WTC11 (cell line): ENCODE measurements at regions not wholly inside any gene's neighbourhood (a gene's known extent, or its start where the extent isn't known, plus 50 kb on each side); places are given as distances from the start of the nearest gene placed in this dataset.
"Not testable (repeated sequence)": the region's sequence is repeated elsewhere in the genome, so short reads cannot be mapped to it uniquely, and the experiment has no call there.

Experiments
- ATAC-seq: fragments of 200-7000 bp; cut with Tn5 transposase; 2 replicates; pipeline ENCODE4 v1.10.0; 2021; ENCODE audit warnings: mild to moderate bottlenecking, moderate library complexity
- CTCF ChIA-PET: fragments of 300-600 bp; sonication (Branson Sonifier 250); formaldehyde crosslinking; loops from one replicate; lab custom pipeline; 2021; ENCODE audit warnings: antibody characterized with exemption; lab: Charles Lee
- POLR2A ChIA-PET: fragments of 350-600 bp; sonication (Branson Sonifier 250); formaldehyde crosslinking; loops from one replicate; lab custom pipeline; 2021; ENCODE audit warnings: antibody characterized with exemption; lab: Charles Lee
- DNase-seq: peaks from one replicate; pipeline ENCODE4 v3.0.0; 2021; ENCODE audit warnings: low spot score
- H3K27ac Mint-ChIP-seq: 2 replicates; pipeline ENCODE4 v1.8.0; 2021; ENCODE audit warnings: mixed read lengths
- H3K27me3 Mint-ChIP-seq: 2 replicates; pipeline ENCODE4 v1.8.0; 2021; ENCODE audit warnings: low read depth, mild to moderate bottlenecking, moderate library complexity, mixed read lengths
- H3K36me3 Mint-ChIP-seq: 2 replicates; pipeline ENCODE4 v1.8.0; 2021; ENCODE audit warnings: mixed read lengths
- H3K4me1 Mint-ChIP-seq: 2 replicates; pipeline ENCODE4 v1.8.0; 2022; ENCODE audit warnings: mixed read lengths
- H3K4me3 Mint-ChIP-seq: 2 replicates; pipeline ENCODE4 v1.8.0; 2021; ENCODE audit warnings: mild to moderate bottlenecking, moderate library complexity, mixed read lengths
- H3K9me3 Mint-ChIP-seq: 2 replicates; pipeline ENCODE4 v1.8.0; 2021; ENCODE audit warnings: mixed read lengths
- FOXP1 ChIP-seq: sonication (generic); formaldehyde crosslinking; IDR thresholded peaks from 2 replicates; pipeline ENCODE4 v1.8.0; 2022; ENCODE audit warnings: missing genetic modification reagents, mild to moderate bottlenecking, moderate library complexity, borderline replicate concordance
- NFE2L1 ChIP-seq: sonication (generic); formaldehyde crosslinking; IDR thresholded peaks from 2 replicates; pipeline ENCODE4 v1.8.1; 2023; ENCODE audit warnings: missing genetic modification reagents
- OVOL2 ChIP-seq: fragments of 250-450 bp; sonication (Bioruptor Pico); IDR thresholded peaks from 2 replicates; pipeline ENCODE4 v1.9.0; 2021; ENCODE audit warnings: mild to moderate bottlenecking, borderline replicate concordance
- SMAD4 ChIP-seq: sonication (generic); formaldehyde crosslinking; IDR thresholded peaks from 2 replicates; pipeline ENCODE4 v1.8.0; 2022; ENCODE audit warnings: mild to moderate bottlenecking, missing genetic modification reagents
- TEAD1 ChIP-seq: sonication (generic); formaldehyde crosslinking; IDR thresholded peaks from 2 replicates; pipeline ENCODE4 v1.8.0; 2022; ENCODE audit warnings: mild to moderate bottlenecking, missing genetic modification reagents
- TEAD4 ChIP-seq: sonication (generic); formaldehyde crosslinking; IDR thresholded peaks from 2 replicates; pipeline ENCODE4 v1.8.0; 2022; ENCODE audit warnings: mild to moderate bottlenecking, missing genetic modification reagents
- TF ChIP-seq, protein P1 (sequence below): sonication (generic); formaldehyde crosslinking; IDR thresholded peaks from 2 replicates; pipeline ENCODE4 v1.8.0; 2022; ENCODE audit warnings: missing genetic modification reagents
- TF ChIP-seq, protein P2 (sequence below): sonication (generic); formaldehyde crosslinking; IDR thresholded peaks from 2 replicates; pipeline ENCODE4 v1.8.1; 2022; ENCODE audit warnings: mild to moderate bottlenecking, moderate library complexity, missing genetic modification reagents
- TF ChIP-seq, protein P3 (sequence below): sonication (generic); formaldehyde crosslinking; IDR thresholded peaks from 2 replicates; pipeline ENCODE4 v1.8.0; 2022; ENCODE audit warnings: mild to moderate bottlenecking, missing genetic modification reagents
- TF ChIP-seq, protein P4 (sequence below): fragments of 250-450 bp; sonication (Bioruptor Pico); IDR thresholded peaks from 2 replicates; pipeline ENCODE4 v1.9.0; 2021; ENCODE audit warnings: moderate library complexity, mild to moderate bottlenecking, inconsistent platforms, borderline replicate concordance
- TF ChIP-seq, protein P5 (sequence below): sonication (generic); formaldehyde crosslinking; IDR thresholded peaks from 2 replicates; pipeline ENCODE4 v1.8.1; 2022; ENCODE audit warnings: mild to moderate bottlenecking, missing genetic modification reagents, moderate library complexity, borderline replicate concordance

DNA sequence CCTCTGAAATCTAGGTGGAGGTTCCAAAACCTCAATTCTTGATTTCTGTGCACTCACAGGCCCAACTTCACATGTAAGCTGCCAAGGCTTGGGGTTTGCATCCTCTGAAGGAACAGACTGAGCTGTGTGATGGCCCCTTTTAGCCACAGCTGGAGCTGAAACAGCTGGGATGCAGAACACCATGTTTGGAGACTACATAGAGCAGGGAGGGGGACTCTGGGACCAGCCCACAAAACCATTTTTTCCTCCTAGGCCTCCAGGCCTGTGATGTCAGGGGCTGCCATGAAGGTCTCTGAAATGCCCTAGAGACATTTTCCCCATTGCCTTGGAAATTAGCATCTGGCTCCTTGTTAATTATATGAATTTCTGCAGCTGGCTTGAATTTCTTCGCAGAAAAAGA, 1025.9 kb upstream of the NOVA1 start (continued):
- TF ChIP-seq, protein P1, sequence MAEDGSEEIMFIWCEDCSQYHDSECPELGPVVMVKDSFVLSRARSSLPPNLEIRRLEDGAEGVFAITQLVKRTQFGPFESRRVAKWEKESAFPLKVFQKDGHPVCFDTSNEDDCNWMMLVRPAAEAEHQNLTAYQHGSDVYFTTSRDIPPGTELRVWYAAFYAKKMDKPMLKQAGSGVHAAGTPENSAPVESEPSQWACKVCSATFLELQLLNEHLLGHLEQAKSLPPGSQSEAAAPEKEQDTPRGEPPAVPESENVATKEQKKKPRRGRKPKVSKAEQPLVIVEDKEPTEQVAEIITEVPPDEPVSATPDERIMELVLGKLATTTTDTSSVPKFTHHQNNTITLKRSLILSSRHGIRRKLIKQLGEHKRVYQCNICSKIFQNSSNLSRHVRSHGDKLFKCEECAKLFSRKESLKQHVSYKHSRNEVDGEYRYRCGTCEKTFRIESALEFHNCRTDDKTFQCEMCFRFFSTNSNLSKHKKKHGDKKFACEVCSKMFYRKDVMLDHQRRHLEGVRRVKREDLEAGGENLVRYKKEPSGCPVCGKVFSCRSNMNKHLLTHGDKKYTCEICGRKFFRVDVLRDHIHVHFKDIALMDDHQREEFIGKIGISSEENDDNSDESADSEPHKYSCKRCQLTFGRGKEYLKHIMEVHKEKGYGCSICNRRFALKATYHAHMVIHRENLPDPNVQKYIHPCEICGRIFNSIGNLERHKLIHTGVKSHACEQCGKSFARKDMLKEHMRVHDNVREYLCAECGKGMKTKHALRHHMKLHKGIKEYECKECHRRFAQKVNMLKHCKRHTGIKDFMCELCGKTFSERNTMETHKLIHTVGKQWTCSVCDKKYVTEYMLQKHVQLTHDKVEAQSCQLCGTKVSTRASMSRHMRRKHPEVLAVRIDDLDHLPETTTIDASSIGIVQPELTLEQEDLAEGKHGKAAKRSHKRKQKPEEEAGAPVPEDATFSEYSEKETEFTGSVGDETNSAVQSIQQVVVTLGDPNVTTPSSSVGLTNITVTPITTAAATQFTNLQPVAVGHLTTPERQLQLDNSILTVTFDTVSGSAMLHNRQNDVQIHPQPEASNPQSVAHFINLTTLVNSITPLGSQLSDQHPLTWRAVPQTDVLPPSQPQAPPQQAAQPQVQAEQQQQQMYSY (CRISPR knock-in tag): no peak

DNA sequence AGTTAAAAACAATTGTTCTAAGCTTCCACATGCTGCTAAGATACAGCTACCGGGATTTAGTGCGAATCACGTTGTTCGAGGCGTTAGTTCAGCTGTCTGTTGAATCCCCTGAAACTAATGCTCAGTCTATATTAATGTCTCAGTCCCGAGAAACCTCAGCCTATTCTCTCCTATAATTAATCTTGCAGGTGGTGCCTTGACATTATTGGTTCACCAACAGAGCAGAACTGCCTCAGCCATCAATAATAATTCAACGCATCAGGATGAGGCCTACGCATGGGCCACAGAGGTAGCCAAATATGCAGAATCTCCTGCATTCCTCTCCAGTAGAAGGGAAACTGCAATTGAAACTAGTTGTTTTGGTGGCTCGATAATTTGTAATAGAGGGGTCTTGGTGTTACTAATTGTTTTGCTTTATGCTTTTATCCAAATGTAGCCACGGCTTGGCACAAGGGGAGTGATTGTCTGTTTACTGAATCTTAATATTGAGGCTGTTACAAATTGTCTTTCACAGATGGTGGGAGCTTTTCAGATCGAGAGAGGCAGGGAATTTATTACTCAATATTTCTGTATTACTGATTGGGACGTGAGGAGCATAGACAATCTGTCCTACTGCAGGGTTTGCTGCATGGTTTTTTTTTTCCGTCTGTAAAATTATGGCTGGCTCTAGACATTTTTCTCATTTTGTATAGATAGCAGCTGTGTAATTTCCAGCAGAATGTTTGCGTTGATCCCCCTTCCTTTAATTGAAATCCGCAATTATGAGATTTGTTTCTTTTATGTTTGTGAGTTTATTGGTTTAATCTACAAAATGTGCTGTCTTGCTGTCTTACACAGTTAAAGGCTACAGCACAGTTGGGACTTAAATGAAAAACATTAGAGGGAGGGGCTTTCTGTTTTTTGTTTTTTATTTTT, 1036.5 kb upstream of the NOVA1 start:
- H3K4me1 Mint-ChIP-seq: peaks cover 4% of the 10 kb centered on the region; the same call in 1 of the 2 replicates
- TF ChIP-seq, protein P2, sequence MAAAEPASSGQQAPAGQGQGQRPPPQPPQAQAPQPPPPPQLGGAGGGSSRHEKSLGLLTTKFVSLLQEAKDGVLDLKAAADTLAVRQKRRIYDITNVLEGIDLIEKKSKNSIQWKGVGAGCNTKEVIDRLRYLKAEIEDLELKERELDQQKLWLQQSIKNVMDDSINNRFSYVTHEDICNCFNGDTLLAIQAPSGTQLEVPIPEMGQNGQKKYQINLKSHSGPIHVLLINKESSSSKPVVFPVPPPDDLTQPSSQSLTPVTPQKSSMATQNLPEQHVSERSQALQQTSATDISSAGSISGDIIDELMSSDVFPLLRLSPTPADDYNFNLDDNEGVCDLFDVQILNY (CRISPR knock-in tag): no peak
- TF ChIP-seq, protein P3, sequence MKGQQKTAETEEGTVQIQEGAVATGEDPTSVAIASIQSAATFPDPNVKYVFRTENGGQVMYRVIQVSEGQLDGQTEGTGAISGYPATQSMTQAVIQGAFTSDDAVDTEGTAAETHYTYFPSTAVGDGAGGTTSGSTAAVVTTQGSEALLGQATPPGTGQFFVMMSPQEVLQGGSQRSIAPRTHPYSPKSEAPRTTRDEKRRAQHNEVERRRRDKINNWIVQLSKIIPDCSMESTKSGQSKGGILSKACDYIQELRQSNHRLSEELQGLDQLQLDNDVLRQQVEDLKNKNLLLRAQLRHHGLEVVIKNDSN (CRISPR knock-in tag): no peak
- no peak for TF ChIP-seq FOXP1 (CRISPR knock-in tag)
- no peak for TF ChIP-seq TEAD4 (CRISPR knock-in tag)
- no peak for TF ChIP-seq SMAD4 (CRISPR knock-in tag)
- TF ChIP-seq, protein P4, sequence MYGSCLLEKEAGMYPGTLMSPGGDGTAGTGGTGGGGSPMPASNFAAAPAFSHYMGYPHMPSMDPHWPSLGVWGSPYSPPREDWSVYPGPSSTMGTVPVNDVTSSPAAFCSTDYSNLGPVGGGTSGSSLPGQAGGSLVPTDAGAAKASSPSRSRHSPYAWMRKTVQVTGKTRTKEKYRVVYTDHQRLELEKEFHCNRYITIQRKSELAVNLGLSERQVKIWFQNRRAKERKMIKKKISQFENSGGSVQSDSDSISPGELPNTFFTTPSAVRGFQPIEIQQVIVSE (CRISPR knock-in tag): no peak
- no peak for TF ChIP-seq OVOL2 (CRISPR knock-in tag)
- TF ChIP-seq, protein P5, sequence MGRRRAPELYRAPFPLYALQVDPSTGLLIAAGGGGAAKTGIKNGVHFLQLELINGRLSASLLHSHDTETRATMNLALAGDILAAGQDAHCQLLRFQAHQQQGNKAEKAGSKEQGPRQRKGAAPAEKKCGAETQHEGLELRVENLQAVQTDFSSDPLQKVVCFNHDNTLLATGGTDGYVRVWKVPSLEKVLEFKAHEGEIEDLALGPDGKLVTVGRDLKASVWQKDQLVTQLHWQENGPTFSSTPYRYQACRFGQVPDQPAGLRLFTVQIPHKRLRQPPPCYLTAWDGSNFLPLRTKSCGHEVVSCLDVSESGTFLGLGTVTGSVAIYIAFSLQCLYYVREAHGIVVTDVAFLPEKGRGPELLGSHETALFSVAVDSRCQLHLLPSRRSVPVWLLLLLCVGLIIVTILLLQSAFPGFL: no peak
- no peak for TF ChIP-seq NFE2L1 (CRISPR knock-in tag)
- TF ChIP-seq TEAD1 (CRISPR knock-in tag): no peak
- no peak for DNase-seq
- ATAC-seq: no peak
- no peaks in the 10 kb centered on the region for H3K36me3 Mint-ChIP-seq
- ChIA-PET CTCF (no interaction called here), POLR2A (no interaction called here)
- H3K9me3 Mint-ChIP-seq: peaks cover 5% of the 10 kb centered on the region; the same call in 1 of the 2 replicates
- no peak overlapping the region for H3K4me3 Mint-ChIP-seq
- H3K27ac Mint-ChIP-seq: peak overlapping the region; percentile 75
- H3K27me3 Mint-ChIP-seq: no peaks in the 10 kb centered on the region

DNA sequence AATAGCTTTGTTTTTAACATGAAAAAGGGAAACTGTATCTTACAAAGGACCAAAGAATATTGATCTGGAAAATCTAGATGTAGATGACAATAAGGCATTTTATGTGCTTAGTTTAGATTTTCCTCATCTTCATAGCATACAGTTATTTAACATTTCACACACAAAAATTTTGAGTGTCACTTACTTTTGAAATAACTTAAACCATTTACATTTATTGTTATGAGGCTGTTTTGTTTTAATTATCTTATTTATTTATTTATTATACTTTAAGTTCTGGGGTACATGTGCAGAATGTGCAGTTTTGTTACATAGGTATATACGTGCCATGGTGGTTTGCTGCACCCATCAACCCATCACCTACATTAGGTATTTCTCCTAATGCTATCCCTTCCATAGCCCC, 1042.9 kb upstream of the NOVA1 start:
- H3K27ac Mint-ChIP-seq, ATAC-seq, CTCF ChIA-PET, POLR2A ChIA-PET, H3K27me3 Mint-ChIP-seq, DNase-seq, H3K4me3 Mint-ChIP-seq, H3K4me1 Mint-ChIP-seq: not testable (repeated sequence)
- Mint-ChIP-seq H3K9me3 (peaks cover 25% of the 10 kb centered on the region), H3K36me3 (peaks cover 22% of the 10 kb centered on the region)
